HPDE6-E6E7 (cell line): ENCODE measurements at regions not wholly inside any gene's neighbourhood (a gene's known extent, or its start where the extent isn't known, plus 50 kb on each side); places are given as distances from the start of the nearest gene placed in this dataset.

Source experiments
- DNase-seq: peaks from one replicate; pipeline ENCODE4 v3.0.0; 2011; ENCODE audit warnings: missing footprints; ENCODE audit errors: extremely low spot score

DNA sequence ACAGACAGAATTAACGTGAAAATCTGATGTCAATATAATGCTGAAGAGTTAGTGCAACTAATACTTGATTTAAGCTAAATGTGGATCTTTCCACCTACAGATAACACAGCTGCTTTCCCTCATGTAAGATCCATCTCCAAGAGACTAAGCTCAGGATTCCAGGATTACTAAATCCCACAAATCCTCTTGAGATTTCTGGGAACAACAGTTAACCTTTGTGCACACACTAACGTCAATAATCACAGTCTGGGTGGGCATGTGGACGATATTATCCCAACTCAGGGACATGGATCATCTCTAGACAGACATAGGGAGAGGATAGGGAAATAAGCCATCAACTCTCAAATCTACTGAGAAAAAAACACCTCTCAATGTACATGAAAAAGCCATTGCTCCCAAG lies 432.6 kb downstream of the SATB2 start:
- no peak for DNase-seq

DNA sequence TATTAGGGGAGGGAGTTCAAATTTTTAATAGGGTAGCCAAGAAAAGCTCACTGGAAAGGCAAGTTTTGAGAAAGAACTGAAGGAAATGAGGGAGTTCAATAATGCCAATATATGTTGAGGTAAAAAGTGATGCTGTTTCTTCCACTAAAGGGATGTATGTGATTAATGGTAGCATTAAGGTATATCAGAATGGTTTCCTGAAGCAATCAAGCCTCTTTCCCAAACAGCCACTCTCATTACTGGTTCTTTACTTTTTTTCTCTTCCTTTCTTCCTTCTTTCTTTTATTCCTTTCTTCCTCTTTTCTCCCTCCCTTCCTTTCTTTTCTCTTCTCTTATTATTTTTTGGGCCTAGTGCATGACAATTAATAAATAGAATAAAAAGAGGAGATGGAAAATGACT lies 433.5 kb downstream of the SATB2 start:
- no peak for DNase-seq

DNA sequence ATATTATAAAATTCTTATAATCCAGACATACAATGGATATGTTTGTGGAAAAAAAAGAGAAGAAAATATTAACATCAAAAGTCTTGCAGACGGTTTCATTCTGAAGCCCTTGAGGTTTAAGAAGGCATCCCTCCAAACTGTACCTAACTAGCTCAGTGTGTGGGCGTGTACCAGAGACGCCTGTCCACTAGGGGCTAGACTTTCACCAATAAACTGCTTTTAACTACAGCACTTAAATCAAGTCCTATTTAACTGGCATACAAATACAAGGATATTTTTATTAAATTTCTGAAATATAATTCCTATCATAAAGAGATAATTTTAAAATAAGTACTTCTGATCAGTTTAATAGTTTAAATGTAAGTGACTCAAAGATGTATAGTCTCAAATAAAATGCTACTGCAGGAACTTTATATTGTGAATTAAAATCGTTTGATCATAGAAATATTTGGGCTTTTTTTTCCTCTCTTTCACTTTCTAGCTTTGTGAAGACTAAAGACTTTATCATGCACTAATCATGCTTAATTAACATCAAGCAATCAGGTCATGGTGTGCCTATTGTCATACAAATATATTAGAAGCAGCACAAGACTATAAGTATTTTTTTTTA lies 437.7 kb downstream of the SATB2 start:
- DNase-seq: peak; percentile 16

DNA sequence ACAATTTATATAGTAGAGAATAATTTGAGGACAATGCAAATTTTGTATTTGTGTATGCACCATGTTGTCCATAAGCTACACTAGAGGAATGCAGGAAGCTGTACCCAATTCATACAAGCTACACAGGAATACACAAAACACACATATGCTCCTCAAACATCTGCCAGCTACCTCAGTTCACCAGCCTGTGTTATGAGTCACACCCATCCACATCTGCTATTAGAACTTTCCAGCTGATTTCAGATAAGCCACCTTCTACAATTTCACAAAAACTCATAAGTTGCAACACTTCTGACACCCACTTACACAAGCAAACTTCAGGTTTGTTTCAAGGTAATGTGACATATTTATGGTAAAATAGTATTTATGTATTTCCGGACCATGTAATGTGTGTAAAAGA lies 438.9 kb downstream of the SATB2 start:
- DNase-seq: no peak

DNA sequence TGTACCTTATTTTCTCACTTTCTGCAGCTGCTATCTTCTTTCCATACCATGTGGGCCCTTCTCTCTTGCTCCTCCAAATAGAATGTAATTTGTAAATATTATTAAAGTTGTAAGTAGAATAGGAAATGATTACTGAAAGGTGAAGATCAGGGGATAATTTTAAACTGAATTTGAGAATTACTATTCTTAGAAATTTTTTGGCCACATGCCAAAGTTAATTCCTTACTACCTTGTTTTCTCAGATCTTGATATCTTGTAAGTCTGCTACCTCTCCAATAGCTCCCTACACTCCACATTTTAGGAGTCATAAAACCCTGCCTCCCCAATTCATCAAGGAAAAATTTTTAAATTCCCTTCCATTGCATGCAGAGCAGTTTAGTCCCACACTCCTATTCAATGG lies 442.7 kb downstream of the SATB2 start:
- DNase-seq: no peak

DNA sequence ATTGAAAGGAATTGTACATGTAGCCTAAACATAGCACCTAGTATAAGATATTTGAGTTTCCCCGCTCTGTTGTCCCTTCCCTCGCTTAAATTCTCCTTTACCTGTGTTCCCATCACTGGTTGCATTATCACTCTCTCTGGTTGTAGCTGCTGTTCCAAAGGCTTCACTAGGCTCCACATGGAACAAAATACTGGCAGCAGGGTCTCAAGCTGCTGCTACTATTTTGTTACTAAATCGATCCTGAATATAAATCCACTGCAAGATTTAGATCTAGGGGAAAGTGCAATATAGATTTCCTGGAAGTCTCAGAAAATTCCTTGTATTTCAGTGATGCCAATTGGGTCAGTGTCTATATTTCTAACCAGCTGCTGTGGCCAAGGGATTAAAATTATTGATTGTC lies 443.5 kb downstream of the SATB2 start:
- DNase-seq: no peak

DNA sequence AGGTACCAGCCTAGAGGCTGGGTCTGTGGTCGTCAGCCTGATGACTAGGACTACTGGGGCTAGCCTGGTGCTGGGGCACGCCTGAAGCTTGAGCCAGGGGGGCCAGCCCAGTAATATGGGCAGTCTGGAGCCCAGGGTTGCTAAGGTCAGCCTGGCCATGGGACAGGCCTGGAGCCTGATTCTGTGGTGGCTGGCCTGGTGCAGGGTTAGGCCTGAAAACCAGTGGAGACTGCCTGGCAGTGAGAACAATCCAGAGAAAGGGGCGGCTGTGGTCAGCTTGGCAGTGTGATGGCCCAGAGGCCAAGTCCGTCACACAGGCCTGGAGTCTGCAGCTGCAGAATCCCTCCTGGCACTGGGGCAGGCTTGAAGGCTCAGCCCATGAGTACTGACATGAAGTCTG lies 445.8 kb downstream of the SATB2 start:
- DNase-seq: no peak

DNA sequence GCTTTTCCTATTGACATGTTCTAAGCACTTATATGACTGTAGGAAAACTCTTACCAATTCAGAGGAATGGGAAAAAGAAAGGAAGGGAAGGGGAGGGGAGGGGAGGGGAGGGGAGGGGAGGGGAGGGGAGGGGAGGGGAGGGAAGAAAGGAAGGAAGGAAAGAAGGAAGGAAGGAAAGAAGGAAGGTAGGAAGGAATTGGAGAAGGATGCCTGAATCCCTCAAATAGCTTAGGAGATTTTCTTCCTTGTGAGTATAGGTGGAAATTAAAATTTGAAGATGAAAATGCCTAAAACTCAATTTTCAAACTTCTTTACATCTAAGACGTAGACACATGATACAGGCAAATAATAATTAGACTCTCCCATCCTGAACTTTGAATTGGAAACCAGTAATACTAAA lies 463.1 kb downstream of the SATB2 start:
- DNase-seq: no peak

DNA sequence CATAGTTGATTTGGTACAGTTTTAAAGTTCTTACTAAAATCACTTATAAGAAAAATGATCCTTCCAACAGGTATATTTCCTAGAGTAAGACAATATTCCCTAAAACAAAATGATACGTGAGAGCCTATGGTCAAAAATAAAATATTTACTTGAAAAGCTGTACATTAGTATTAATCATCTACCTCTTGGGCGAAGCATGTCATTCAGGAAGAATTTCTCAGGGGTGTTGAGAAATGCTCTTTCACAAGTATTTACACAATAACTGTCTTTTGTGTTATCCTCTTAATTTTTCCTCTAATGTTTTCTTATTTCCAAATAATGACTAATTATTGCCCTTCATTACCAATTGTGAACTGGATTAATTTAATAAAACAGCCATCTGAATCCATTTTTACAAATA lies 466.3 kb downstream of the SATB2 start:
- no peak for DNase-seq

DNA sequence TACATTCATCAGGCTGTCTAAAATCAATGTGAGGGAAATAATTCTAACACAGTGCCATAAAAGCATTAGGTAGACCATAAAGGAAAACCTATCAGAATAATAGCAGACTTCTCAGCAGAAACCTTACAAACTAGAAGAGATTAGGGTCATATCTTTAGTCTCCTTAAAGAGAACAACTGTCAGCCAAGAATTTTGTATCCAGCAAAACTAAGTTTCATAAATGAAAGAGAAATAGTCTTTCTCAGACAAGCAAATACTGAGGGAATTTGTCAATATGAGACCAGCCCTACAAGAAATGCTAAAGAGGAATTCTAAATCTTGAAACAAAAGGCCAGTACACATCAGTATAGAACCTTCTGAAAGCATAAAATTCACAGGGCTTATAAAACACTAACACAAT lies 482.0 kb downstream of the SATB2 start:
- no peak for DNase-seq

DNA sequence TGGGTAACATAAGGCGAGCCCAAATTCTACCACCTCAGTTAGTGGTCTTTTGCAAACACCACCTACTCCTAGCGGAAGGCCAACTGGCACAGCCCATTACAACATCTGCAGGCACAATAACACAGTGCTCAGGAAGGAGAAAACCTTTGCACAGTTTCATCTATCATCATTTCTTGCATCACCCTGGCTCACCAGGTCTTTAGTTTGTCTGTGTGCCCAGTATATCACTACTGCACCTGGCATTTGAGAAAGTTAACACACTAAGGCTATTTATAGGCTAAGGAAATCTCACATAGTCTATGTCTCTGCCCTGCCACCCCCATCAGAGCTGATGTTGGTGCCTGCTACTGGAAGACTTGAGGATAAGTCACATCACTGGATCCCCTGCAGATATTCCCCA lies 484.0 kb downstream of the SATB2 start:
- DNase-seq: no peak

DNA sequence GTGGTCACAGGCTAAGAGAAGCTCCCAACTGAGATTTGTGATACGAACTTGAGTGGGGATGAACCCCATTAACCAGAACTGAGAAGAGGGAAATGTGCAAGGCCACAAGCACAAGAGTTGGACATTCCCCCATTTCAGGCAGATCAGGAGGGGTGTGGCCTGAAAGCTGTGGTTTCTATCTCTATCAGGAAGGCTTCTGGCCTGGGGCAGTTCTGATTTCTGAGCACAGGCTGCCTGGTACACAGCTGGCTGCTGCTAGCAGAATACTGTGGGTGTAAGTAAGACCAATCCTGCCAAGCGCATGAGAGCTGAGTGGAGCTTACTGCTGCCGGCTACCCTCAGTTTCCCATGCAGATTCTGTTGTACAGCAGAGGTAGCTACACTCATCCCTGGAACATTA lies 484.6 kb downstream of the SATB2 start:
- no peak for DNase-seq

DNA sequence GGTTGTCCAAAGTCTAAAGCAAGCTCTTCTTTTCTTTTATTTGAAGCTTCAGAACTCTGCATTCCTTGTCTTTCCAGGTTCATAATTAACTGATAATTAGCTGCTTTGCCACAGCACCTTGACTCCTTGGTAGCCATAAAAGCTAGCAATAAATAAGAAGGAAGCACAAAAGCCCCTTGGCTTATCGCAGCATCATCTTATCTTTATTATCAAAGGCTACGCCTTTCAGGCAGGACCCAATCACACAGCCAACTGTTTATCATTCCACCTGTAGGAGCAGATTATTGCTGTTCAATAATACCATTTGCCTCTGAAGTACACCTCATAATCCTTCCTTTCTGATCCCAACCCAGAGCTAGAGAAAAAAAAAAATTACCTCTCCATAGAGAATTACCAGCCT lies 489.2 kb downstream of the SATB2 start:
- DNase-seq: no peak

DNA sequence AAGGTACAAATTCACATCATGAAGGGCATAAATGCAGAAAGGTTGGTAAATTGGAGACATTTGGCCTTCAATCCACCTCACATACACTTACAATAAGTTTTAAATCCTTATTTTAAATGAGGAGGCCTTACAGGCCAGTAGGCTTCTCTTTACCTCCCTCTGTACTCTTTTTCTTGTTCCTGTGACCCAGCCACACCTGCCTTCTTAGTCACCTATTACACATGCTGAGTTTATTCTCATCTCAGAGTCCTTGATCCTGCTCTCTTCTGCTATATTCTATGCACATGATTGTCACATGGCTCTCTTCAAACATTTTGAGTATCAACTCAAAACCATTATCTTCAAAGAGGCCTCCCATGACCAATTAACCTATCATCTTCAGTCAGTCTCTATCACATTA lies 491.5 kb downstream of the SATB2 start:
- peak; percentile 13 for DNase-seq

DNA sequence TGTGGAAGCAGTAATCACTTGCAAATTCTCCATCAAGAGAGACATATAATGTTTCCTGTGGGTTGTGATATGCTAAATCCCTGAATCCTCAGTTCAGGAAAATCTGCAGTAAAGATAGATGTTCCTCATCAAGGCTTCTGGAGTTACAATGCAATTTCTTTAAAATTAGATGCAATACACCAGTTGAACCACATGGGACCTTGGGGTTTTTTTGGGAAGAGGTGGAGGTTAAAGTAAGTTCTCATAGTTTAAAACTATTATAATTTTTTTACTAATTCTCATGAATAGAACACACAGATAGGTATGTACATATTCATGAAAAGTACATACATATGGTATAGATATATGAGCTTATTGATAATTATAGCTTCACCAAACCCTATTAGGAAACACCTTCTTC lies 496.2 kb downstream of the SATB2 start:
- no peak for DNase-seq

DNA sequence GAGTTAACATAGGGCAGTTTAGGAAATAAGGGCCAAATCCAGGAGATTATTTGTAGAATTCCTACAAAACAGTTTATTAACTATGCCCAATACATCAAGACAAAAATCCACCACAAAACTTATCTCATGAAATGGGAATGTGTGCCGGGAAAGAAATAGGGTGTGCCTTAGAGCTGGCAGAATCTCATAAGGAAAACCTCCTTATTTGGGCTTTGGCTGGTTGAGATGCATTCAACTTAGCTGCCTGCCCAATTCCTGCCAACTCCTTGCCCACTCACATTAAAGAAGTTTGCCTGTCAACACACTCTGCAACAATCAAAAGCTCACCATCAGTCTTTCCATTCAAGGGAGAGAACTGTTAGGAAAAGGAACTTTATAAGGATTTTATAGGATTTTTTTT lies 500.6 kb downstream of the SATB2 start:
- no peak for DNase-seq

DNA sequence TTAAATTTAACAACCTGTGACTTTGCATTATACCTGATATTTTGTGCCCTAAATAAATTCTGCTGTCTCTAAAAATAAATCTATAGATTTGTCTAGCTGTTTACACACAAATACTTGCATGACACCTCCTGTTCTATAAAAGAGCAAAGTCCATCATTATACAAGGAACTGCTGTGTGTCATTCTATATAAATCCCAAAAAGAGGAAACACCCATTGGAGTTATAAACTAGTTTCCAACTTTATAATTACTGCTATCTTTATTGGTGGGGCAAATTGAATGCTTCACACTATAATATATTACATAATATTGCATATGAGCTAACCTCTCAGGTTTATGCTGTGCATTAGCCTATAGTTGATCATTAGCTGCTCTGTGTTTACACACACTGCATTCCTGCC lies 504.4 kb downstream of the SATB2 start:
- DNase-seq: no peak

DNA sequence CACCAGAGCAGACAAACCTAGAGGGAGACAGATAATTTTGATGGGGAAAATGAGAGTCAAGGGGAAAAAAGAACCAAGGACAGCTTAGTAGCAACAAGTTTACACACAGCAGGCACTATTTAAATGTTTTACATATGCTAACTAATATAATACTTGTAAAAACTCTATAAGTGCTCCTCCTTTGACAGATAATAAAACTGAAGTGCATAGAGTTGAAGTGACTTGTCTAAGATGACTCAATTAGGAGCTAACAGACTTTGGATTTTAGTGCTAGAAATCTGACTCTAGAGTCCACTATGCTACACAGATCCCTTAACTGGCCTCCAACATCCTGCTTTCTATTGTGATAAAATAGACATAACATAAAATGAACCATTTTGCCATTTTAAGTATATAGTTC lies 506.9 kb downstream of the SATB2 start:
- DNase-seq: no peak

DNA sequence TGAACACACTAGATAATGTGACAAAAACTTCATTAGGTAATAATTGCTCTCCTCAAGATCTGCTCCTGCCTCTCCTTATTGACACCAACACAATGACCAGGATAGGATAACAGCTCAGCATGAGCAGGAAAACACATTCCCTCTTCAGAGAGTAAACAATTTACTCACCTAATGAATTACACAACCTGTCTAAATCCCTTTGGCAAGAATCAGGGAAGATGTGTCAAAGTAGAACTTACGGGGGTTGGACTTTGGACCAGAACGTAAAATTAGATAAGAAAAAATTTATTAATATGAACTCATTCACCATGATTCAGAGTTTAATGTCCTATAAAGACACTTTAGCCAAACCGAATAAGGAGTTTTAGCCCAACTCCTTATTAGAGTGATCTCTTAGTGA lies 512.2 kb downstream of the SATB2 start:
- DNase-seq: no peak

DNA sequence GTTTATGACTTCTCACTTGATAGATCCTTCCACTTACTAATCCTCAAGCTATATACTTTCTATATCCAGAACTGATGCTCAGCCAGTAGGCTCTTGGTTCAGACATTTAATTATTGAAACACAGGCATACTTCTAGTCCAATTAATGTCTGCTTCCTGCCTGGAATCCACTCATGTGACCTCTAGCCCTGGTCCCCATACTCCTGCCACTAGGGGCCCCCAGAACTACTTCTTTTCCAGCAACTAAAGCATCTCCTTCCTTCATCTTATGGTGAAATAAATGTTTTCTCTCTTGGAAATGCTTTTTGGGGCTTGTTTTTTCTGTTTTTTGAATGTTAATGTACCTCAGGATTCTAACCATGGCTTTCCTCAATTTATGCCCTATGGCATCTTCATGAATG lies 527.6 kb downstream of the SATB2 start:
- DNase-seq: no peak

DNA sequence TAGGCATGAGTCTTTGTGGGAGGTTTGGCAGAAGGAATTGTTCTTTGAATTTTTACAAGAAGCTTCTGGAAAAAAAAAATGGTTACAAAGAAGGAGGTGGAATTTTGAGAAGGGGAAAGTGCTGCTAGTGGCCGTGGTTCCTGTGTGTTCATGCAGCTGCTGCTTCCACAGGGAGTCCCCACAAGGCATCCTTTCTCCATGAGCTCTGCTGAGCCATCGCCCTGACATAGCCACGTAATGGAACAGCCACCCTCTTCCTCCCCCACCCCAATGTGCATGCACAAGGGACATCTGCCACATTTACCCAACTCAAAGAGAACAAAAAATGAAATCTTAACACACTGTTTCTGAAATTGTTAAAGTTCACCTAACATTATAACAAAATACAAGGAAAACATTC lies 529.7 kb downstream of the SATB2 start:
- DNase-seq: no peak

DNA sequence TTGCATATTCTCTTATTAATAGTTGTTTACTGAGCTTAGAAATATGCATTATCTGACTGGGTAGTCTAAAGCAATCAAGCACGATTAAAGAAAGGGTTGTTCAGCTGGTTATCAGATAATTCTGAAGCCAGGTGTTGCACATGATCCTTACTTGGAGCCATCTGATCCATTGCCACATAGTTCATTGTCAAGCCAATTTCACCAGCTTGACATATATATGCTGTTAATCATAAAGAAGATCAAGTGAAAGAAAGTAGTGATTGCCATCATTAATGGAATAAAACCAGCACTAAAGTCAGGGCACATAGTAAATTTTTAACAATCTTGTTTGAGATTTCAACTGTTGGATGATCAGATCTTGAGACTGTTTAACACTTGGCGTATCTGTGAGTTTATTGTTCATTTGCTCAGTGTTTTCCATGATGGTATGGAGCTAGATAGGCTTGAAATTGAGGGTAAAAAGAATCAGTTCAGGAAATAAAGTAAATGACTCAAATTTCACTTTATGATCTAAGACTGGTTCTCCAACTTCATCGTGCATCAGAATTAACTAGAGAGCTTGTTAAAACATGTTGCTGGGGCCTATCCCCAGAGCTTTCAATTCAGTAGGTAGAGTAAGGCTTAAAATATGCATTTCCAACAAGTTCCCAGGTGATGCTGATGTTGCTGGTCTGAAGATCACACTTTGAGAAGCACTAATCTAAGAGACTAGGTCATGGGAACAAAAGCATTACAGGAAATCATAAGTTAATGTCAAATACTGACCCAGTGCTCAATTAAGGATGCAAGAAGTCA lies 539.6 kb downstream of the SATB2 start:
- DNase-seq: peak; percentile 79

DNA sequence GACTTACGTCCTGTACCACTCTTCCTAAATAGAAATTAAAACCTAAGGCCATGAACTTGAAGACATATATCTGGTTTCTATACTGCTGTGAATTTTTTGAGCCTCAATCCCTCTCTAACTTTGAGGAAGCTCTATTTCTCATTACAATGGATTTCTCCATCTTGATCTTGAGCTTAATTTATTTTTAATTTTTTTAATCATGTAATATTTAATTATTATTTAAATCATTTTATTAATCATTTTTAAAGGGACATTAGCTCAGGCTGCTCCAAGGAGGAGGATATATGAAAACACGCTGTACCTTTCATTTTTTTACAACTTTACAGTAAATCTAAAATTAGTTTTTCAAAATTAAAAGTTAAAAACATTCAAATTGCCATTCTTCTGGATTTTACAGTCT lies 540.5 kb downstream of the SATB2 start:
- no peak for DNase-seq

DNA sequence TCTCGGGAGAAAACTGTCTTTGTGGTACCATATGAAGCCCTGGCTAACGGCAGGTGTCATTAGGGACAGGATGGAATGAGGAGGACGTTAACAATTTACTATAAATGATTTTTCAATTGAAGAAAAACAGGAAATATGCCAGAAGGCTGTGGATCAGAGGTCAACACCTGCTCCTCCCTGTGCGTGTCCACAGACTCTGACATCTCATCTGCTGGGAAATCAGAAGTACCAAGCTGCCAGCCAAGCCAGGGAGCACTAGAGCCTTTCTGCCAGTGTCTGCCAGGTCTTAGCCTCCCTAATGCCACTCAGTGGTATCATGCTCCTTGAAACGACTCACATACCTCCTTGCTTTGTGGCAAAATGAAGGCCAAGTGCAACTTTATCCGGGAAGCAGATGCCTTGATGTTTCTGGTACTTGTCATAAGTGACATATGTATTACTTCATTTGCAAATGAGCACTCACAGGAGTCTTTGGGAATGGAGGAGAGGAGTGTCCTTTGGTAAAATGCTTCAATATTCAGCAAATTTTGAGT lies 541.1 kb downstream of the SATB2 start:
- DNase-seq: no peak
